A549 (cell line): ENCODE measurements at regions not wholly inside any gene's neighbourhood (a gene's known extent, or its start where the extent isn't known, plus 50 kb on each side); places are given as distances from the start of the nearest gene placed in this dataset.

ENCODE experiments used
- ATAC-seq, 2 experiments: fragments of 200-7000 bp in 1 of 2; fragments of >200 bp in 1 of 2; cut with Nextera tagmentation in 1 of 2; cut with Tn5 transposase in 1 of 2; 3 replicates each; pipeline versions ENCODE4 v1.8.0 to v1.9.1; 2018 to 2020; ENCODE audit warnings: mild to moderate bottlenecking in 1 of 2, moderate library complexity in 1 of 2
- CTCF ChIA-PET: fragments of 300-600 bp; sonication (Branson Sonifier 250); formaldehyde crosslinking; extraction: SDS; loops from one replicate; lab custom pipeline; 2021; ENCODE audit warnings: antibody characterized with exemption, inconsistent platforms; lab: Yijun Ruan, JAX
- POLR2A ChIA-PET: fragments of 350-600 bp; formaldehyde crosslinking; extraction: SDS; loops from one replicate; lab custom pipeline; 2021; ENCODE audit warnings: antibody characterized with exemption, inconsistent platforms; lab: Yijun Ruan, JAX
- DNase-seq, 2 experiments: peaks; one replicate each; pipeline versions ENCODE4 v3.0.0 to v3.0.0-alpha.2; 2011 to 2016; ENCODE audit warnings: low read depth in 1 of 2, low spot score in 1 of 2
- FAIRE-seq: peaks from 2 replicates; lab custom pipeline; 2011; peaks lifted over from hg19 to GRCh38; lab: Jason Lieb, UNC
- H3K27ac ChIP-seq, 2 experiments: fragments of >200 bp; sonication (Bioruptor Twin); formaldehyde crosslinking; 3 replicates each; pipeline ENCODE4 v1.5.1; 2016 to 2017
- H3K4me1 ChIP-seq: fragments of >200 bp; sonication (Bioruptor Twin); formaldehyde crosslinking; 3 replicates; pipeline ENCODE4 v1.6.1; 2016
- H3K4me2 ChIP-seq: fragments of >200 bp; sonication (Bioruptor Twin); formaldehyde crosslinking; 3 replicates; pipeline ENCODE4 v1.6.1; 2016
- H3K4me3 ChIP-seq: fragments of >200 bp; sonication (Bioruptor Twin); formaldehyde crosslinking; 3 replicates; pipeline ENCODE4 v1.5.1; 2016
- H3K9me3 ChIP-seq: fragments of >200 bp; sonication (Bioruptor Twin); formaldehyde crosslinking; 3 replicates; pipeline ENCODE4 v1.6.1; 2016
- BHLHE40 ChIP-seq: IDR thresholded peaks from 2 replicates; pipeline ENCODE4 v1.6.1; 2012; ENCODE audit warnings: low read depth, low read length, inconsistent platforms
- E2F6 ChIP-seq: IDR thresholded peaks from 2 replicates; pipeline ENCODE4 v1.6.1; 2012; ENCODE audit warnings: low read depth, borderline replicate concordance
- EP300 ChIP-seq, 2 experiments: fragments of >200 bp; sonication (Bioruptor Twin); formaldehyde crosslinking; IDR thresholded peaks; 2 replicates in 1 of 2; 3 replicates in 1 of 2; pipeline ENCODE4 v1.6.1; 2016 to 2017
- FOSB ChIP-seq: fragments of 250-450 bp; sonication (Bioruptor Pico); IDR thresholded peaks from 2 replicates; pipeline ENCODE4 v1.5.0; 2020; ENCODE audit warnings: mild to moderate bottlenecking, moderate library complexity
- FOSL2 ChIP-seq, 2 experiments: fragments of 450-650 bp in 1 of 2; fragments of >200 bp in 1 of 2; sonication (Bioruptor Twin) in 1 of 2; formaldehyde crosslinking; IDR thresholded peaks; 2 replicates each; pipeline versions ENCODE4 v1.5.0 to v1.6.1; 2016 to 2020; ENCODE audit warnings: mild to moderate bottlenecking in 1 of 2, moderate library complexity in 1 of 2
- FOXS1 ChIP-seq: fragments of 250-450 bp; sonication (Bioruptor Pico); IDR thresholded peaks from 2 replicates; pipeline ENCODE4 v1.5.0; 2020; ENCODE audit warnings: mild to moderate bottlenecking, moderate library complexity
- HEYL ChIP-seq: fragments of 250-450 bp; sonication (Bioruptor Pico); IDR thresholded peaks from 2 replicates; pipeline ENCODE4 v1.8.0; 2021; ENCODE audit warnings: mild to moderate bottlenecking, moderate library complexity
- JUNB ChIP-seq: fragments of >200 bp; sonication (Bioruptor Twin); formaldehyde crosslinking; IDR thresholded peaks from 2 replicates; pipeline ENCODE4 v1.6.1; 2016
- KDM1A ChIP-seq: fragments of 200-600 bp; sonication (generic); IDR thresholded peaks from 2 replicates; pipeline ENCODE4 v1.6.1; 2016; ENCODE audit warnings: low read depth, mild to moderate bottlenecking
- KDM5A ChIP-seq: fragments of 200-600 bp; sonication (generic); IDR thresholded peaks from 2 replicates; pipeline ENCODE4 v1.6.1; 2016; ENCODE audit warnings: antibody characterized with exemption, mild to moderate bottlenecking
- MAZ ChIP-seq: fragments of 150-350 bp; IDR thresholded peaks from 2 replicates; pipeline ENCODE4 v1.6.1; 2014; ENCODE audit warnings: antibody characterized with exemption, low read depth, low read length, borderline replicate concordance
- PBX3 ChIP-seq: IDR thresholded peaks from 2 replicates; pipeline ENCODE4 v1.6.1; 2012
- POLR2AphosphoS2 ChIP-seq: conservative IDR thresholded peaks from 2 replicates; pipeline ENCODE4 v1.6.1; 2012; ENCODE audit warnings: low read length, improper control_type of control experiment, inconsistent platforms
- REST ChIP-seq: fragments of 200-600 bp; sonication (generic); IDR thresholded peaks from 2 replicates; pipeline ENCODE4 v1.6.1; 2016; ENCODE audit warnings: antibody characterized with exemption, mild to moderate bottlenecking, moderate library complexity
- SMC3 ChIP-seq: fragments of >200 bp; sonication (Bioruptor Twin); formaldehyde crosslinking; IDR thresholded peaks from 3 replicates; pipeline ENCODE4 v1.6.1; 2018; ENCODE audit warnings: inconsistent platforms
- SREBF2 ChIP-seq: fragments of 450-650 bp; IDR thresholded peaks from 2 replicates; pipeline ENCODE4 v1.6.1; 2014; ENCODE audit warnings: mild to moderate bottlenecking, moderate library complexity
- ZSCAN20 ChIP-seq: fragments of 250-450 bp; sonication (Bioruptor Pico); IDR thresholded peaks from 2 replicates; pipeline ENCODE4 v1.8.0; 2022; ENCODE audit warnings: mild to moderate bottlenecking, moderate library complexity
- WGBS: methylation state at CpG from one replicate; pipeline ENCODE4 v1.1.6; 2017; ENCODE audit errors: missing lambda C conversion rate; 5-methylcytosine and 5-hydroxymethylcytosine counted together
- TF ChIP-seq, protein P1 (sequence below): fragments of 250-450 bp; sonication (Bioruptor Pico); IDR thresholded peaks from 2 replicates; pipeline ENCODE4 v1.5.0; 2021; ENCODE audit warnings: mild to moderate bottlenecking, moderate library complexity, borderline replicate concordance

- H3K4me1 ChIP-seq: no peaks in the 10 kb centered on the region
- no peak for FAIRE-seq
- no peaks in the 10 kb centered on the region for H3K9me3 ChIP-seq
- no peak overlapping the region for H3K27ac ChIP-seq
- 5% methylated on average over 4 of the region's 4 CpGs for WGBS
- H3K4me3 ChIP-seq: no peak overlapping the region
- CTCF ChIA-PET: no interaction called here
- TF ChIP-seq POLR2AphosphoS2 (no peak), HEYL (CRISPR knock-in tag) (no peak), REST (no peak), EP300 (IDR thresholded peaks at IDR 0.05) (no peak), KDM5A (no peak), JUNB (no peak)
- TF ChIP-seq, protein P1, sequence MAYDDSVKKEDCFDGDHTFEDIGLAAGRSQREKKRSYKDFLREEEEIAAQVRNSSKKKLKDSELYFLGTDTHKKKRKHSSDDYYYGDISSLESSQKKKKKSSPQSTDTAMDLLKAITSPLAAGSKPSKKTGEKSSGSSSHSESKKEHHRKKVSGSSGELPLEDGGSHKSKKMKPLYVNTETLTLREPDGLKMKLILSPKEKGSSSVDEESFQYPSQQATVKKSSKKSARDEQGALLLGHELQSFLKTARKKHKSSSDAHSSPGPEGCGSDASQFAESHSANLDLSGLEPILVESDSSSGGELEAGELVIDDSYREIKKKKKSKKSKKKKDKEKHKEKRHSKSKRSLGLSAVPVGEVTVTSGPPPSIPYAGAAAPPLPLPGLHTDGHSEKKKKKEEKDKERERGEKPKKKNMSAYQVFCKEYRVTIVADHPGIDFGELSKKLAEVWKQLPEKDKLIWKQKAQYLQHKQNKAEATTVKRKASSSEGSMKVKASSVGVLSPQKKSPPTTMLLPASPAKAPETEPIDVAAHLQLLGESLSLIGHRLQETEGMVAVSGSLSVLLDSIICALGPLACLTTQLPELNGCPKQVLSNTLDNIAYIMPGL (CRISPR knock-in tag): no peak
- H3K4me2 ChIP-seq: no peak overlapping the region
- no peak for ATAC-seq
- DNase-seq: no peak
- POLR2A ChIA-PET: no interaction called here
These were observed 196.5 kb downstream of the GADD45G start for GRCh38 chr9:89801341-89801740.

DNA sequence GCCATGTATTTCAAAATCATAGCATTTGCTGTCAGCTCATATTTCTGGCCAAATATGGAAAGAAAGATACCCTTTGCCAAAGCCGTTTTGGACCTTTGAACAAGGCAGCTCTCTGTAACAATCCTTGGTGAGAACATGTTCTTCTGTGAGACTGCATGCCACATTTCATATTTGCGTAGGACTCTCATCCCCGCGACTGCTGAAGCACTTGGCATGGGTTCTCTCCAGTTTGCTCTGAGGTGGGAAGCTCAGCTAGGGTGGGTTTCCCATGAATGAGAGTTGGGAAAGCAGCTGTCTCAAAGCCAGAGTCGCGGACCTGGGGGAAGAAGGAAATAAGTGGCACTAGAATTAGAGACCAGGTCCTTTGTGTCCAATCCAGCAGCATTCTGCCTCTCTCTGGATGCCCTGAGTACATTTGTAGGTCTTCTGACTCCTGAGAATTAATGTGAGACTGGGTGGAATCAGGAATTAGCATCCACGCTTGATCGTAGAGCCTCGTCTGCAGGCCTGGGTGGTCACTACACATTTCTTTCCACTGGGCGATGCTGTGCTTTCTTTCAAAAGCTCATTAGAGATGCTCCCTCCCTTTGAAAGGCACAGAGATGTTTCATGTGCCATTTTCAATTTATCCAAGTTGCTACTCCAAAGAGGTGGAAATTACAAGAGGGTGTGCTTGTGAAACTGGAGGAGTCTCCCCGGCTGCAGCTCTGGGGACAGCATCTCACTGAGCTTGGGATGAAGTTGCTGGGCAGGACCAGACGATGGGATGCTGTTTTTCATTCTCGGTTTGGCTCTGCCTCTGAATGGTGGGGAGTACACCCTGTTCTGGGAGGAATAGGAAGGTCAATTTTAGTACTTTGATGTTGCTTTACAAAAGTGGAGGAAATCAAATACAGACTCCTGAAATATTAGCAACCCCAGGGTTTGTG, 197.2 kb downstream of the GADD45G start:
- Histone ChIP-seq H3K4me3 (no peak overlapping the region), H3K4me2 (no peak overlapping the region), H3K4me1 (no peaks in the 10 kb centered on the region), H3K27ac (no peak overlapping the region), H3K9me3 (no peaks in the 10 kb centered on the region)
- DNase-seq (no peak), FAIRE-seq (no peak), ATAC-seq (no peak)
- ChIA-PET CTCF (interaction anchor here (0.6 to 1.2 kb wide), 2 partner anchors 12 to 78 kb away, joined by 3 read pairs; no protein-coding TSS in a partner anchor), POLR2A (no interaction called here)
- no peak for TF ChIP-seq SMC3
- no peak for TF ChIP-seq SREBF2
- TF ChIP-seq EP300 (IDR thresholded peaks at IDR 0.05): no peak
- no peak for TF ChIP-seq MAZ
- 57% methylated on average over 13 of the region's 13 CpGs for WGBS

DNA sequence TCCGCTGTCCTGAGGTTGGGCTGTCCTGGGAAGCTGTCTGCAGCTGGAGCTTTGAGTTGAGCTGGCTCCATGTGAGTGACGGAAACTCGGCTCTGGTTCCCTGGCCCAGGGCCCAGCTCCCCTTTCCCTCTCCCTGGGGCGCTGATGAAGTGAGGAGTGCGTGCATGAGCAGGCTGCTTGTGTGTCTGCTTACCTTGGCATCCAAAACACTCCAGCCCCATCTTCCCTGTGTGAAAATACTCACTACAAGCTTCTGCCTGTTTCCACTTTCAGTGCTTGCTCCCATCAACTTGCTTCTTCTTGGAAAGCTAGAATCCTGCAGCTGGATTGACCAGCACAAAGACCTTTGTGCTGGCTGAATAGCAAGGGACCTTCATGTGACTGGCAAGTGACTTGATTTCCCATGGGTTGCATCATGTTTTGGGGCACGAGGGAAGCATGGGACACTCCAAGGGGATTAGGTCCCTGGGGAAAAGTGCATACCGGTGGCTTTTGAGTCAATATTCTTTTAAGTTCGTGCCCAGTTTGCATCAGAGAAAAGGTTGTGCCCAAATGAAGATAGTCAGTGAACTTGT, 198.1 kb downstream of the GADD45G start:
- Histone ChIP-seq H3K4me3 (no peak overlapping the region), H3K27ac (no peak overlapping the region), H3K4me2 (no peak overlapping the region), H3K9me3 (no peaks in the 10 kb centered on the region), H3K4me1 (no peaks in the 10 kb centered on the region)
- TF ChIP-seq FOXS1 (no peak), FOSL2 (IDR thresholded peaks at IDR 0.05) (no peak), FOSL2 (CRISPR knock-in tag; IDR thresholded peaks at IDR 0.05) (no peak), PBX3 (no peak), FOSB (CRISPR knock-in tag) (no peak), ZSCAN20 (CRISPR knock-in tag) (no peak), KDM1A (no peak), BHLHE40 (no peak), E2F6 (no peak)
- WGBS: 14% methylated on average over 8 of the region's 8 CpGs
- DNase-seq (no peak), FAIRE-seq (no peak), ATAC-seq (no peak)
- ChIA-PET CTCF (interaction anchor here (0.6 to 1.2 kb wide), 2 partner anchors 13 to 77 kb away, joined by 3 read pairs; no protein-coding TSS in a partner anchor), POLR2A (no interaction called here)
